Activated CD8-positive, alpha-beta T cell treated with anti-CD3 and anti-CD28 coated beads, Interleukin-2, amount 10 ng/mL, durations not matched to agents 7 days and 5 days (primary cell): ENCODE measurements at regions not wholly inside any gene's neighbourhood (a gene's known extent, or its start where the extent isn't known, plus 50 kb on each side); places are given as distances from the start of the nearest gene placed in this dataset.

Experiments
- ATAC-seq: fragments of 150-1000 bp; cut with Tn5 transposase; one replicate; pipeline ENCODE4 v1.10.0; 2021; ENCODE audit warnings: moderate library complexity
- CTCF ChIA-PET: fragments of 350-600 bp; sonication (Branson Sonifier 250); formaldehyde crosslinking; loops from one replicate; lab custom pipeline; 2021; ENCODE audit warnings: antibody characterized with exemption; lab: Charles Lee
- POLR2A ChIA-PET: fragments of 350-600 bp; sonication (Branson Sonifier 250); formaldehyde crosslinking; loops from one replicate; lab custom pipeline; 2021; ENCODE audit warnings: antibody characterized with exemption; lab: Charles Lee
- DNase-seq: peaks from one replicate; pipeline ENCODE4 v3.0.0-alpha.2; 2020
- H3K27ac Mint-ChIP-seq: one replicate; pipeline ENCODE4 v1.8.0; 2021; ENCODE audit warnings: mild to moderate bottlenecking, mixed read lengths
- H3K27me3 Mint-ChIP-seq: one replicate; pipeline ENCODE4 v1.8.0; 2021; ENCODE audit warnings: low read depth, mixed read lengths
- H3K36me3 Mint-ChIP-seq: one replicate; pipeline ENCODE4 v1.8.0; 2021; ENCODE audit warnings: low read depth, mixed read lengths
- H3K4me1 Mint-ChIP-seq: one replicate; pipeline ENCODE4 v1.8.0; 2021; ENCODE audit warnings: low read depth, mixed read lengths
- H3K4me3 Mint-ChIP-seq: one replicate; pipeline ENCODE4 v1.8.0; 2021; ENCODE audit warnings: mild to moderate bottlenecking, mixed read lengths
- H3K9me3 Mint-ChIP-seq: one replicate; pipeline ENCODE4 v1.8.0; 2022; ENCODE audit warnings: mixed read lengths; ENCODE audit not compliant: insufficient read depth

DNA sequence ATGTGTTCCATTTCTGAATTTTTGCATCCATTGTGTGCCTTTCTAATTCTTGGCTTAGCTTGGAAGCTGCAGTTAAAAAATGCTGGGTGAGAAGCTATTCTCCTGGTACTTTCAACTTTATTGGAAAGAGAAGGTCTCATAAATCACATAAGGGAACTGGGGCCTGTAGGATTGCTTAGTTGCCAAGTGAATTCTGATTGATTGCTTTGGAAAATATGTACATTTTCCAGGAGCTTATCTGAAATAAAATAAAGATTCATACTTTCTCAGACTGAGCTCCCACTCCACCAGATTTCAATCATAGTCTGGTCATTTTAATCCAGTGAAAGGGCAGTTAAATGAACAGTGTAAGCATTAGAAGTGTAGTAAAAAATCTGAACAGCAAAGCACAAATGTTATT lies 50.0 kb upstream of the PRICKLE1 start:
- Mint-ChIP-seq H3K27ac (no peak overlapping the region), H3K36me3 (no peaks in the 10 kb centered on the region), H3K27me3 (no peaks in the 10 kb centered on the region), H3K4me3 (no peak overlapping the region), H3K4me1 (no peaks in the 10 kb centered on the region), H3K9me3 (no peaks in the 10 kb centered on the region)
- ATAC-seq (no peak), DNase-seq (no peak)
- POLR2A ChIA-PET: no interaction called here
- CTCF ChIA-PET: no interaction called here
